NCI-H748 treated with DMSO at 0.1 percent for 48 hours (cell line): ENCODE measurements at regions not wholly inside any gene's neighbourhood (a gene's known extent, or its start where the extent isn't known, plus 50 kb on each side); places are given as distances from the start of the nearest gene placed in this dataset.
"Not testable (repeated sequence)": the region's sequence is repeated elsewhere in the genome, so short reads cannot be mapped to it uniquely, and the experiment has no call there.

ENCODE experiments used
- DNase-seq: peaks from one replicate; lab custom pipeline; 2025; lab: John Stamatoyannopoulos, UW

GRCh38 chrX:145393702-145394235, 146.5 kb downstream of the SPANXN1 start:
- no peak for DNase-seq

GRCh38 chrX:145394344-145394743, 147.0 kb downstream of the SPANXN1 start:
- no peak for DNase-seq

GRCh38 chrX:145396612-145397011, 149.3 kb downstream of the SPANXN1 start:
- no peak for DNase-seq

- peak; percentile 1 for DNase-seq
Measured at GRCh38 chrX:145405012-145405411, 157.7 kb downstream of the SPANXN1 start.

- no peak for DNase-seq
Measured at GRCh38 chrX:145410622-145411021, 163.3 kb downstream of the SPANXN1 start.

- not testable (repeated sequence) for DNase-seq
Measured at GRCh38 chrX:145436211-145436610, 188.9 kb downstream of the SPANXN1 start.

GRCh38 chrX:145464650-145465049, 217.3 kb downstream of the SPANXN1 start:
- DNase-seq = no peak

- no peak for DNase-seq
Measured at GRCh38 chrX:145475725-145476124, 228.4 kb downstream of the SPANXN1 start.

- DNase-seq = no peak
Measured at GRCh38 chrX:145484740-145485139, 237.4 kb downstream of the SPANXN1 start.

GRCh38 chrX:145502670-145503069, 255.4 kb downstream of the SPANXN1 start:
- DNase-seq = no peak

- DNase-seq = no peak
Measured at GRCh38 chrX:145506214-145506613, 258.9 kb downstream of the SPANXN1 start.

GRCh38 chrX:145524931-145525330, 277.6 kb downstream of the SPANXN1 start:
- DNase-seq = no peak

GRCh38 chrX:145532176-145532780, 285.0 kb downstream of the SPANXN1 start:
- DNase-seq = no peak

GRCh38 chrX:145533534-145533933, 284.1 kb upstream of the SLITRK2 start:
- DNase-seq = no peak

GRCh38 chrX:145549496-145549895, 268.1 kb upstream of the SLITRK2 start:
- no peak for DNase-seq

GRCh38 chrX:145552643-145553042, 265.0 kb upstream of the SLITRK2 start:
- no peak for DNase-seq

- DNase-seq = no peak
Measured at GRCh38 chrX:145553702-145554101, 263.9 kb upstream of the SLITRK2 start.

GRCh38 chrX:145563159-145563558, 254.5 kb upstream of the SLITRK2 start:
- no peak for DNase-seq

- DNase-seq = no peak
Measured at GRCh38 chrX:145609951-145610511, 207.6 kb upstream of the SLITRK2 start.

GRCh38 chrX:145613894-145614293, 203.7 kb upstream of the SLITRK2 start:
- DNase-seq = no peak

- DNase-seq = no peak
Measured at GRCh38 chrX:145620666-145621065, 197.0 kb upstream of the SLITRK2 start.

- DNase-seq = no peak
Measured at GRCh38 chrX:145623453-145623852, 194.2 kb upstream of the SLITRK2 start.

GRCh38 chrX:145630081-145630480, 187.5 kb upstream of the SLITRK2 start:
- no peak for DNase-seq
